T-helper 22 cell (primary cell): ENCODE measurements at regions not wholly inside any gene's neighbourhood (a gene's known extent, or its start where the extent isn't known, plus 50 kb on each side); places are given as distances from the start of the nearest gene placed in this dataset.
"Not testable (repeated sequence)": the region's sequence is repeated elsewhere in the genome, so short reads cannot be mapped to it uniquely, and the experiment has no call there.

Source experiments
- DNase-seq: peaks from one replicate; pipeline ENCODE4 v3.0.0-alpha.2; 2020; ENCODE audit warnings: low read depth

GRCh38 chr10:78653555-78653954 is 415.2 kb upstream of the ZMIZ1 start:
- DNase-seq: no peak

GRCh38 chr10:78654047-78654590 is 414.6 kb upstream of the ZMIZ1 start:
- DNase-seq: no peak

DNA sequence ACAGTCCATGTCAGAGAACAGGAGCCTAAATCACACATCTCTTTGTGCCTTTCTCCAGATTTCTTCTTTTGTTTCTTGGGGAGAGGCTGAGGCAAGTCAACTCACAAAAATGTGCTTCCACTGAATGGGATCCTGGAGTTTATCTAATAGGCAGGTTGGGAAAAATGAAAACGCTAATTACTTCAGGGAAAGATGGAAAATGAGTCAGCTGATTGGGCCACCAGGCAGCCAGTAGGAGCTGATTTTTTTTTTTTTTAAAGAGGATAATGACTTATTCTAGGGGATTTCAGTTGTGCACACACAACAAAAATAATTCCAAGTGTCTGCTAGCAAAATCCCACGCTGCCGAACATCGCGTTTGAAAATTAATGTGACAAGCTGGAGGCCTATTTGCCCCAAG is 412.8 kb upstream of the ZMIZ1 start:
- no peak for DNase-seq

DNA sequence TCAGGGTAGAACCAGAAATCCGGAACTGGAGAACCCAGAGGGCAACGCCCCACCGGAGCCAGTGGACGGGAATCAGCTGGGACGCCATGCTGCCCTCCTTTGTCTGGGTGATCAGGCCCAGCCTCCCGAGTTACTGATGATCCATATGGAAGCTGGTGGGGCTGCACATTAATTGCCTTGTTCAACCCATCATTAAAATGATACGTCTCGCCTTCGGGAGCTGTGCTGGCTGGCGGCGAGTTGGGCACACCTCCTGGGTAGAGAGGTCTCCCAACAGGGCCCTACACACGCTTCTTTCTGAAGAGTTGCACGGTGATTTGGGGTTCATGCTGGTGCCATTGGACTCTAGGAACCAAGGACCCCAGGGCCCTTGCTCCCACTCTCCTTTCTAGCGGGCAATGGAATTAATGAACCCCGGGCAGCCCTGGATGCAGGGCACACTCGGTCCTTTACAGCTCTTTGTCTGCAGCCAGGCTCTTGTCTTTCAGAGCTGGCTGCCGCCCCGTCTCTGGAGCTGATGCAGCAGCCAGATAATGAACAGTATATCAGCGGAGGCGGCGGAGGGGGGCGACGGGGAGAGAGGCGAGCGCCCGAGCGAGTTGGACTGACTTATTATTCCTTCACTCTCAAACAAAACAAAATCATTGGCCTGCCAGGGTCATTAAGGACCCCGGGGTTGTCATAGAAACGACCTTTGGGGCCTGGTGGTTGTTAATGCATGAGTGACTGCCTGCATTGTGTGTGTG is 412.2 kb upstream of the ZMIZ1 start:
- DNase-seq: no peak

- DNase-seq: no peak
These were observed 411.5 kb upstream of the ZMIZ1 start for GRCh38 chr10:78657163-78657861.

DNA sequence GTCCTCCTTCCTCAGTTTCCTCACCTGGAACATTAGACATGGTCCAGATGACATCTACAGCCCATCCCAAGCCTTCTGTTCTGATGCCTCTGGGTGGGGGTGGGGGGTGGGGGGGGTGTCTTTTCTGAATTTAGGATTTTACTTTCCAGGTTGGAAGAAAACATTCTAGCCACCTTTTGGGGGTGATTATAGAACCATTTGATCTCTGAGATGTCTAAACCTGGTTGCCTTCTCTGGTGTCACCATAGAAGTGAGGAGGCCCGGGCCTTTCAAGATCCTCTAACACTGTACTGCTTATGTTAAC is 411.0 kb upstream of the ZMIZ1 start:
- no peak for DNase-seq

DNA sequence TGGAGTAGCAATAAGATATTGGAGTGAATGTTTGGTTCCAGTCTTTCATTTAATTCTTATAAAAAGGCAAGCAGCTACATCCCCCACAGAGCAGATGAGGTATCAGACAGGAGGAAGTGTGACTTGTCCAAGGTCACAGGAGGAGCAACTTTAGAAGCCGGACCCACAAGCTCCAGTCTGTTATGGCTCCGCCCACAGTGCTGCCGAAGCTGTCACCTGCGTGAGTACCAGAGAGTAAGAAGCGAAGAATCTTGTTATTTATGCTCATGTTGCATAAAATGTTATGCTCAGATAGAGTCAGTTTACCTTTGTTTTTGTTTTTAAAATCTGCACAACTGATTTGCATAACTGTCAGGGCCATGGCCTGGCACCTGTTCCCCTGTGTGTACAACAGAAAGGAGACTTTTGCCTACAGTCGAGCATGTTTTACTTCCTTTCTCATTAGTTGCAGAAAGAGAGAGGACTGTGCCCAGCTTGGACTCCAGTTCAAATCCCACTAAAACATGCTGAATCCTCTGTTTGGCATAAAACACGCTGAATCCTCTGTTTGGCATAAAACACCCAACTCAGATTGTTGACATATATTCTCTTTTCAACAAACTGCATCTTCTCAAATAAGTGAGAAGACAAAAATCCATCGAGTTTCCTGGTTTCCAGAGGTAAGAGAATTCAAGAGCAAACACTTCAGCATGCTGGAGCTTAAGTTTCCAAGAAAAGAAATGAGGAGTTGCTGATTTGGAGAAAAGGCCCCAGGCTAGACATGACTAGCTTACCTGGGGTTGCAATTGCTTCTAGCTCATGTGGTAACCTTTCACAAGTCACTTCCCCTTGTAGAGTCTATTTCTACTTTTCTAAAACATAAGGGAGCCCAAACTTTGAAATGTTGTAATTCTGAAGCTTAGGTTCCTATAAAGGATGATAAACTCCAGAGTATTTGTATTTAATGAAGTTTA is 409.8 kb upstream of the ZMIZ1 start:
- no peak for DNase-seq

DNA sequence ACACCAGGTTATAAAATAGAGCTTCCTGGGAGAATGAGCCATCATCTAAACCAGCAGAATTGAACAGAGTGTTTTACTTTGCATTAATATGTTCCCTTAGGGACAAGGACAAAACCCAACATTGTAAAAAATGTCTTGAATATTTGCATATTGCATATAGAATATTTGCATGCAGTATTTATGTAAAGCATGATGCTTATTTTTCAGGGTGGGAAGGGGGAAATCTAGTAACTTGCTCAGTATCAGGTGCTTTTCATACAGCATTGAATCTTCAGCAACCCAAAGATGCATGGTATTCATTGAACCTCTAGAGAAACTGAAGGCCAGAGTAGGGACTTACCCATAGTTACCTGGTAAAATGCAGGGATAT is 409.2 kb upstream of the ZMIZ1 start:
- no peak for DNase-seq

GRCh38 chr10:78660446-78661106 is 408.2 kb upstream of the ZMIZ1 start:
- DNase-seq: no peak

GRCh38 chr10:78663721-78664120 is 405.0 kb upstream of the ZMIZ1 start:
- no peak for DNase-seq

GRCh38 chr10:78664929-78665553 is 403.7 kb upstream of the ZMIZ1 start:
- no peak for DNase-seq

- DNase-seq: no peak
These were observed 395.8 kb upstream of the ZMIZ1 start for GRCh38 chr10:78672918-78673317.

GRCh38 chr10:78681141-78681540 is 387.6 kb upstream of the ZMIZ1 start:
- not testable (repeated sequence) for DNase-seq

DNA sequence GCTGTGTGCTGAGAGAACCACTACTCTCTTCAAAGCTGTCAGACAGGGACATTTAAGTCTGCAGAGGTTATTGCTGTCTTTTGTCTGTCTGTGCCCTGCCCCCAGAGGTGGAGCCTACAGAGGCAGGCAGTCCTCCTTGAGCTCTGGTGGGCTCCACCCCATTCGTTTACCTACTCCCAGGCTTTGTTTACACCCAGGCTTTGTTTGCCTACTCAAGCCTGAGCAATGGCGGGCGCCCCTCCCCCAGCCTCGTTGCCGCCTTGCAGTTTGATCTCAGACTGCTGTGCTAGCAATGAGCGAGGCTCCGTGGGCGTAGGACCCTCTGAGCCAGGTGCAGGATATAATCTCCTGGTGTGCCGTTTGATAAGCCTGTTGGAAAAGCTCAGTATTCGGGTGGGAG is 386.8 kb upstream of the ZMIZ1 start:
- not testable (repeated sequence) for DNase-seq

DNA sequence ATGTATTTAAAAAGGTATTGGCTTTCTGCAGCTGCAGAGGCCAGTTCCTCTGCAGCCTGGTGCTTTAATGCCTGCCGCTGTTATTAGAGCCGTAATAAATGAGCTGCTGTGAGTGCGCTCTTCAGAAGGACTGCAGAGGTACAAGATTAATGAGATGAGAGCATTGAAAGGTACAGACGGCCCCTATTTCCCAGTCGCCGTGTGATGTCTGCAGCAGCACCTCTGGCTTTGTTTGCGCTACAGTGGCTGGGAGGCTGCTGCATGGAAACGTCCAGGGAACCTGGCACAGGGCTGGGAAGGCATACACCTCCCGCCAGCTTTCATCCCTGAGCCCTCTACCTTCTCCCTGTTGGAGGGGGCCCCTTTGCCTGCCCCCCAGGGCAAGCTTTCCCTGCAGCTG is 383.8 kb upstream of the ZMIZ1 start:
- DNase-seq: no peak

DNA sequence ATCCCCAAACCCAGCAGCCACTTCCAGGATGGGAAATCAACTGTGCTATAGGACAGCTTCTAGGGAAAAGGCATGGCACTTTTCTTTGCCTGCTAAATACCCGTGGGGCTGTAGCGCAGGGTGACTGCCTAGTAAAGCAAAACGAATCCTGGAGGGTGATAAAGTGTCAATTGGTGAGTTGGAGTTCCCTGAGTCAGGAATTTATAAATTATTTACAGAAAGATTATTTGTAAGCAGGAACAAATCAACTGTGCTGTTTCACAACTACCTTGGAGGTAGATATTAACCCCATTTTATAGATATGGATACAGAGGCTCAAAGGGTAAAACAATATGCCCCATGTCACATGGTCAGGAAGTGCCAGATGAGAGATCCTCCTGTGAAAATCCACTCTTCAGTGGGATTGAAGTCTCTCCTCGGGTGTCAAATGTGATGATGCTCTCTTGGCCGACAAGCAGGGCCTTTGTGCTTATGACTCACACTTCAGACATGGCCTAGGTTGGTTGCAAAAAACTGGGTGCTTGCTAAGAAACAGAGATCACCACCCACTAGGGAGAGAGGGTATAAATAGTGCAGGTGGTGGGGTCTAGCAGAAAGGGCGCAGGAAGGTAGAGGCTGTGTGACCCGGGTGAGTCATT is 383.2 kb upstream of the ZMIZ1 start:
- no peak for DNase-seq

GRCh38 chr10:78686444-78687060 is 382.2 kb upstream of the ZMIZ1 start:
- DNase-seq: no peak

- DNase-seq: no peak
These were observed 381.1 kb upstream of the ZMIZ1 start for GRCh38 chr10:78687626-78688025.

- no peak for DNase-seq
These were observed 380.4 kb upstream of the ZMIZ1 start for GRCh38 chr10:78688230-78688900.
